ENCODE measurements at regions not wholly inside any gene's neighbourhood (a gene's known extent, or its start where the extent isn't known, plus 50 kb on each side); places are given as distances from the start of the nearest gene placed in this dataset.

GRCh38 chr10:106392778-106393177, 771.7 kb downstream of the SORCS1 start:
- ChIA-PET POLR2A (no interaction called here), CTCF (no interaction called here)
- DNase-seq (ENCODE audit: low read depth, low spot score) (no peak), FAIRE-seq (no peak)
- Histone ChIP-seq H3K9me3 (replicated peaks; ENCODE audit: control insufficient read depth, insufficient read depth, low read length) (peaks cover 2% of the 10 kb centered on the region), H2AFZ (ENCODE audit: low read depth, low read length) (no peak overlapping the region), H3K27ac (ENCODE audit: insufficient read depth, low read depth, low read length) (no peak overlapping the region), H3K36me3 (ENCODE audit: control insufficient read depth in 2 of 2, extremely low read depth in 1 of 2, insufficient read depth in 2 of 2, low read length in 2 of 2) (no peaks in the 10 kb centered on the region), H4K20me1 (replicated peaks; ENCODE audit: control insufficient read depth, extremely low read depth, insufficient read depth, low read length) (no peaks in the 10 kb centered on the region), H3K27me3 (ENCODE audit: control insufficient read depth in 2 of 2, insufficient read depth in 2 of 2, low read length in 2 of 2) (no peaks in the 10 kb centered on the region), H3K4me2 (ENCODE audit: insufficient read depth, low read length) (no peak overlapping the region), H3K4me3 (replicated peaks in 1 of 3; ENCODE audit: insufficient read depth in 1 of 3, low read depth in 1 of 3, low read length in 3 of 3) (no peak overlapping the region), H3K9me1 (replicated peaks; ENCODE audit: control insufficient read depth, extremely low read depth, insufficient read depth, low read length) (no peaks in the 10 kb centered on the region), H3K4me1 (ENCODE audit: control insufficient read depth, extremely low read depth, insufficient read depth, low read length) (no peaks in the 10 kb centered on the region), H3K79me2 (ENCODE audit: control insufficient read depth, insufficient read depth, low read length) (no peaks in the 10 kb centered on the region), H3K9ac (replicated peaks; ENCODE audit: extremely low read depth, insufficient read depth, low read length) (no peak overlapping the region)
- BruUV-seq (replicated peaks) = no TSS peak
- TF ChIP-seq, protein P1, sequence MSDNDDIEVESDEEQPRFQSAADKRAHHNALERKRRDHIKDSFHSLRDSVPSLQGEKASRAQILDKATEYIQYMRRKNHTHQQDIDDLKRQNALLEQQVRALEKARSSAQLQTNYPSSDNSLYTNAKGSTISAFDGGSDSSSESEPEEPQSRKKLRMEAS (IDR thresholded peaks at IDR 0.05; ENCODE audit: insufficient read depth, insufficient read length) = no peak
- no peak for TF ChIP-seq POLR2A (IDR thresholded peaks at IDR 0.05; ENCODE audit: low read depth, low read length)
- TF ChIP-seq FOS (IDR thresholded peaks at IDR 0.05; ENCODE audit: borderline replicate concordance, insufficient read depth, low read length) = no peak
- no peak for TF ChIP-seq EZH2 (IDR thresholded peaks at IDR 0.05; ENCODE audit: borderline replicate concordance, low read depth, low read length, severe bottlenecking)
- no peak for TF ChIP-seq POLR2AphosphoS5 (IDR thresholded peaks at IDR 0.05; ENCODE audit: insufficient read depth, low read depth, low read length)
- TF ChIP-seq JUN (IDR thresholded peaks at IDR 0.05; ENCODE audit: borderline replicate concordance, insufficient read depth, insufficient read length, low read depth) = no peak
- TF ChIP-seq GATA2 (IDR thresholded peaks at IDR 0.05; ENCODE audit: insufficient read depth, insufficient read length, low read depth, low read length) = no peak
- TF ChIP-seq MYC (IDR thresholded peaks at IDR 0.05; ENCODE audit: low read depth, low read length) = no peak
- TF ChIP-seq CTCF (IDR thresholded peaks at IDR 0.05; ENCODE audit: extremely low read depth in 1 of 2, insufficient read depth in 1 of 2, low read depth in 1 of 2, low read length in 2 of 2) = no peak
- dilution Hi-C loops (cut with MboI; ENCODE audit: extremely low pct_ligation_motif_present, low sequenced_read_pairs) = no loop called here
- intact Hi-C loops (cut with micrococcal nuclease) = no loop called here

All from endothelial cell of umbilical vein (primary cell).